ENCODE measurements at regions not wholly inside any gene's neighbourhood (a gene's known extent, or its start where the extent isn't known, plus 50 kb on each side); places are given as distances from the start of the nearest gene placed in this dataset.

DNA sequence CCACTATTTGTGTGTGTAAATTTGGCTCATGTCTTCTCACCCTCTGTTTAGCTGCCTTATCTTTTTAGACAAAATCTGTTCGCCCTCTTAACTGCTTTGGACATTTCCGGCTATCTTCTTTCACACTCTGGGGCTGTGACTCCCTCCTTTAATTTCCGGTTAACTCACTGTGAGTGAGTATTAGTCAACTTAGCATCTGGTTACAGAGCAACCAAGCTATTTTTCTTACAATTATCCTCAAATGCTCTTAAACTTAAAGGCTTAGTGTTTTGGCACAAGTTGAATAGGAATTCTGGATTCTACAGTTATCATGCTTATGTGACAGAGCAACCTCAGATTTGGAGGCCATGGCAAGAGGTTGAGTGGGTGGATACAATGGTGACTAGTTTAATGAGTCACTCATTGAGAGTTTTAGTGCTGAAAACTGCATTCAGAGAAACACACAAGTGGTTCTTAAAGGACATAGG, 177.6 kb upstream of the SEMA3A start:
- no peaks in the 10 kb centered on the region for H3K27me3 ChIP-seq (ENCODE audit: insufficient read depth, low read length)
- H4K20me1 ChIP-seq (ENCODE audit: insufficient read depth, low read length), result no peaks in the 10 kb centered on the region
- peaks cover 14% of the 10 kb centered on the region for H3K4me1 ChIP-seq (ENCODE audit: insufficient read depth, low read length)
- no peaks in the 10 kb centered on the region for H3K79me2 ChIP-seq (ENCODE audit: insufficient read depth, low read length)
- H3K4me2 ChIP-seq (ENCODE audit: insufficient read depth, low read length), result peak overlapping the region; percentile 76
- no peaks in the 10 kb centered on the region for H3K9me3 ChIP-seq (ENCODE audit: low read depth, low read length)
- H3K27ac ChIP-seq (ENCODE audit: low read depth, low read length), result peak overlapping the region; percentile 95
- no peaks in the 10 kb centered on the region for H3K36me3 ChIP-seq (ENCODE audit: insufficient read depth, low read length)
- DNase-seq (ENCODE audit: insufficient read length, low spot score, missing footprints), result peak; percentile 58
- peak overlapping the region; percentile 86 for H2AFZ ChIP-seq (ENCODE audit: low read length)
- peak overlapping the region; percentile 36 for H3K4me3 ChIP-seq (ENCODE audit: insufficient read depth, low read length)
- no peak for TF ChIP-seq CTCF (IDR thresholded peaks at IDR 0.05; ENCODE audit: extremely low read depth, low read depth, low read length)

DNA sequence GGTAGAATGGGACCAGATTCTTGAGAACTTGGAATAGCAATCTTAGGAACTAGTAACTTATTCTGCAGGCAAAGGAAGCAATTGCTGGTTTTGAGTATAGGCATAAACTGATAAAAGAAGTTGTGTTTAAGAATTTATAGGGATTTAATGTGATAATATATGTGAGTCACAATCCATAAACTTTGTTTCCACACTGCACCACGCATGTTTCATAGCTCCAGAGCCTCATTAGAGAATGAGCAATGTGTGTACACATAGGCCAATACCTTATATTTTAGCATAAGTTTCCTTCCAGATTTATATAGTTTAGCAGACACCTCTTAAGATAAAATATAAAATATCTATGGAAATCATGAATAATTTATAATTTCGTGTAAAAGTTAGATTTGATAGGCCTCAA, 175.5 kb upstream of the SEMA3A start:
- Histone ChIP-seq H4K20me1 (ENCODE audit: insufficient read depth, low read length) (no peaks in the 10 kb centered on the region), H2AFZ (ENCODE audit: low read length) (no peak overlapping the region), H3K4me3 (ENCODE audit: insufficient read depth, low read length) (no peak overlapping the region), H3K27me3 (ENCODE audit: insufficient read depth, low read length) (no peaks in the 10 kb centered on the region), H3K27ac (ENCODE audit: low read depth, low read length) (no peak overlapping the region), H3K4me2 (ENCODE audit: insufficient read depth, low read length) (no peak overlapping the region), H3K4me1 (ENCODE audit: insufficient read depth, low read length) (peaks cover 14% of the 10 kb centered on the region), H3K9me3 (ENCODE audit: low read depth, low read length) (no peaks in the 10 kb centered on the region), H3K36me3 (ENCODE audit: insufficient read depth, low read length) (no peaks in the 10 kb centered on the region), H3K79me2 (ENCODE audit: insufficient read depth, low read length) (no peaks in the 10 kb centered on the region)
- no peak for TF ChIP-seq CTCF (IDR thresholded peaks at IDR 0.05; ENCODE audit: extremely low read depth, low read depth, low read length)
- DNase-seq (ENCODE audit: insufficient read length, low spot score, missing footprints), result no peak

DNA sequence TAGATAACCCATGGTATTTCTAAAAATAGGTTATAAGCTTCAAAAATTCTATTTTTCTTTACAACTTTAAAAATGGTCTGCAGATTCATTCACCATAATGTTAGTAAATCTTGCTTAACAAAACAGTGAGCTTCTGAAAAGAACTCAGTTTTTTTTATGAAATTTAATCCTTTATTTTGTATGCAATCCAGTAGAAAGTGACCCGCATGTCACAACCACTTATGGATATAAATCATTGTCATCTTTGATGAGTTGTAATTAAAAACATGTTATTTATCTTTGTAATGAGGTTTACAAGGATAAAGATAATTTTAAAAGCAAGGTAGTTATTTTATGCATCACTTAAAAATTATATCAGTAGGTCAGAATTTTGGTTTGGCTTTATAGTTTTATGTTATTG, 173.5 kb upstream of the SEMA3A start:
- H2AFZ ChIP-seq (ENCODE audit: low read length), result no peak overlapping the region
- no peaks in the 10 kb centered on the region for H4K20me1 ChIP-seq (ENCODE audit: insufficient read depth, low read length)
- TF ChIP-seq CTCF (IDR thresholded peaks at IDR 0.05; ENCODE audit: extremely low read depth, low read depth, low read length), result no peak
- H3K27ac ChIP-seq (ENCODE audit: low read depth, low read length), result no peak overlapping the region
- no peaks in the 10 kb centered on the region for H3K9me3 ChIP-seq (ENCODE audit: low read depth, low read length)
- no peaks in the 10 kb centered on the region for H3K36me3 ChIP-seq (ENCODE audit: insufficient read depth, low read length)
- H3K27me3 ChIP-seq (ENCODE audit: insufficient read depth, low read length), result no peaks in the 10 kb centered on the region
- H3K4me1 ChIP-seq (ENCODE audit: insufficient read depth, low read length), result peaks cover 14% of the 10 kb centered on the region
- H3K4me2 ChIP-seq (ENCODE audit: insufficient read depth, low read length), result no peak overlapping the region
- H3K4me3 ChIP-seq (ENCODE audit: insufficient read depth, low read length), result no peak overlapping the region
- DNase-seq (ENCODE audit: insufficient read length, low spot score, missing footprints), result no peak
- H3K79me2 ChIP-seq (ENCODE audit: insufficient read depth, low read length), result no peaks in the 10 kb centered on the region

GRCh38 chr7:84364708-84365107, 170.1 kb upstream of the SEMA3A start:
- H3K27me3 ChIP-seq (ENCODE audit: insufficient read depth, low read length), result no peaks in the 10 kb centered on the region
- no peaks in the 10 kb centered on the region for H4K20me1 ChIP-seq (ENCODE audit: insufficient read depth, low read length)
- H3K79me2 ChIP-seq (ENCODE audit: insufficient read depth, low read length), result no peaks in the 10 kb centered on the region
- H3K4me1 ChIP-seq (ENCODE audit: insufficient read depth, low read length), result no peaks in the 10 kb centered on the region
- no peaks in the 10 kb centered on the region for H3K36me3 ChIP-seq (ENCODE audit: insufficient read depth, low read length)
- H3K4me2 ChIP-seq (ENCODE audit: insufficient read depth, low read length), result no peak overlapping the region
- no peak overlapping the region for H2AFZ ChIP-seq (ENCODE audit: low read length)
- no peaks in the 10 kb centered on the region for H3K9me3 ChIP-seq (ENCODE audit: low read depth, low read length)
- no peak overlapping the region for H3K4me3 ChIP-seq (ENCODE audit: insufficient read depth, low read length)
- no peak for DNase-seq (ENCODE audit: insufficient read length, low spot score, missing footprints)
- no peak overlapping the region for H3K27ac ChIP-seq (ENCODE audit: low read depth, low read length)
- TF ChIP-seq CTCF (IDR thresholded peaks at IDR 0.05; ENCODE audit: extremely low read depth, low read depth, low read length), result no peak
